ENCODE measurements at regions not wholly inside any gene's neighbourhood (a gene's known extent, or its start where the extent isn't known, plus 50 kb on each side); places are given as distances from the start of the nearest gene placed in this dataset.

- no peak for TF ChIP-seq CTCF (IDR thresholded peaks at IDR 0.05; ENCODE audit: control extremely low read depth, extremely low read depth)
- no peak overlapping the region for H3K9ac ChIP-seq (ENCODE audit: insufficient read depth in 1 of 2, low read length in 2 of 2)
- no peaks in the 10 kb centered on the region for H3K27me3 ChIP-seq (ENCODE audit: control insufficient read depth in 3 of 3, insufficient read depth in 3 of 3, low read length in 2 of 3)
- H3K27ac ChIP-seq (ENCODE audit: low read depth in 1 of 2, low read length in 1 of 2) = no peak overlapping the region
- H3K36me3 ChIP-seq (ENCODE audit: control insufficient read depth in 4 of 4, insufficient read depth in 4 of 4, low read length in 4 of 4) = no peaks in the 10 kb centered on the region
- WGBS, 2 donors = 92 to 95% methylated on average over 1 of the region's 1 CpG
- H3K4me1 ChIP-seq (ENCODE audit: control insufficient read depth in 5 of 5, insufficient read depth in 5 of 5, low read length in 5 of 5) = no peaks in the 10 kb centered on the region
- peaks cover 0 to 4% (median 0%) of the 10 kb centered on the region in 4 donors for H3K9me3 ChIP-seq (ENCODE audit: control insufficient read depth in 4 of 4, insufficient read depth in 3 of 4, low read length in 3 of 4)
- DNase-seq = no peak
- no peak overlapping the region for H3K4me3 ChIP-seq
- no peak for ATAC-seq (ENCODE audit: insufficient read depth, low FRiP score)
Measured at GRCh38 chr7:41590986-41591385, 111.9 kb downstream of the INHBA start.

GRCh38 chr7:41588341-41588740 lies 114.5 kb downstream of the INHBA start:
- TF ChIP-seq CTCF (IDR thresholded peaks at IDR 0.05; ENCODE audit: control extremely low read depth, extremely low read depth) = no peak
- Histone ChIP-seq H3K27me3 (ENCODE audit: control insufficient read depth in 3 of 3, insufficient read depth in 3 of 3, low read length in 2 of 3) (no peaks in the 10 kb centered on the region), H3K36me3 (ENCODE audit: control insufficient read depth in 4 of 4, insufficient read depth in 4 of 4, low read length in 4 of 4) (no peaks in the 10 kb centered on the region), H3K4me1 (ENCODE audit: control insufficient read depth in 5 of 5, insufficient read depth in 5 of 5, low read length in 5 of 5) (no peaks in the 10 kb centered on the region), H3K4me3 (no peak overlapping the region), H3K27ac (ENCODE audit: low read depth in 1 of 2, low read length in 1 of 2) (no peak overlapping the region), H3K9me3 (ENCODE audit: control insufficient read depth in 4 of 4, insufficient read depth in 3 of 4, low read length in 3 of 4) (no peaks in the 10 kb centered on the region), H3K9ac (ENCODE audit: insufficient read depth in 1 of 2, low read length in 2 of 2) (no peak overlapping the region)
- ATAC-seq (ENCODE audit: insufficient read depth, low FRiP score) (no peak), DNase-seq (no peak)
- 41 to 49% methylated on average over 5 of the region's 5 CpGs for WGBS, 2 donors

- H3K4me1 ChIP-seq (ENCODE audit: control insufficient read depth in 5 of 5, insufficient read depth in 5 of 5, low read length in 5 of 5) = no peaks in the 10 kb centered on the region
- H3K9me3 ChIP-seq (ENCODE audit: control insufficient read depth in 4 of 4, insufficient read depth in 3 of 4, low read length in 3 of 4) = no peaks in the 10 kb centered on the region
- ATAC-seq (ENCODE audit: insufficient read depth, low FRiP score) = no peak
- no peak overlapping the region for H3K9ac ChIP-seq (ENCODE audit: insufficient read depth in 1 of 2, low read length in 2 of 2)
- H3K27ac ChIP-seq (ENCODE audit: low read depth in 1 of 2, low read length in 1 of 2) = no peak overlapping the region
- H3K36me3 ChIP-seq (ENCODE audit: control insufficient read depth in 4 of 4, insufficient read depth in 4 of 4, low read length in 4 of 4) = no peaks in the 10 kb centered on the region
- WGBS, 2 donors = 60 to 64% methylated on average over 3 of the region's 3 CpGs
- TF ChIP-seq CTCF (IDR thresholded peaks at IDR 0.05; ENCODE audit: control extremely low read depth, extremely low read depth) = no peak
- DNase-seq = no peak
- H3K4me3 ChIP-seq = no peak overlapping the region
- no peaks in the 10 kb centered on the region for H3K27me3 ChIP-seq (ENCODE audit: control insufficient read depth in 3 of 3, insufficient read depth in 3 of 3, low read length in 2 of 3)
Measured at GRCh38 chr7:41586931-41587640, 115.8 kb downstream of the INHBA start.

GRCh38 chr7:41584746-41585145 lies 118.1 kb downstream of the INHBA start:
- no peak overlapping the region for H3K27ac ChIP-seq (ENCODE audit: low read depth in 1 of 2, low read length in 1 of 2)
- no peak for TF ChIP-seq CTCF (IDR thresholded peaks at IDR 0.05; ENCODE audit: control extremely low read depth, extremely low read depth)
- H3K4me3 ChIP-seq = no peak overlapping the region
- no peaks in the 10 kb centered on the region for H3K4me1 ChIP-seq (ENCODE audit: control insufficient read depth in 5 of 5, insufficient read depth in 5 of 5, low read length in 5 of 5)
- no peak for ATAC-seq (ENCODE audit: insufficient read depth, low FRiP score)
- no peaks in the 10 kb centered on the region for H3K36me3 ChIP-seq (ENCODE audit: control insufficient read depth in 4 of 4, insufficient read depth in 4 of 4, low read length in 4 of 4)
- DNase-seq = no peak
- H3K27me3 ChIP-seq (ENCODE audit: control insufficient read depth in 3 of 3, insufficient read depth in 3 of 3, low read length in 2 of 3) = no peaks in the 10 kb centered on the region
- H3K9me3 ChIP-seq (ENCODE audit: control insufficient read depth in 4 of 4, insufficient read depth in 3 of 4, low read length in 3 of 4) = no peaks in the 10 kb centered on the region
- no peak overlapping the region for H3K9ac ChIP-seq (ENCODE audit: insufficient read depth in 1 of 2, low read length in 2 of 2)
- 63 to 69% methylated on average over 5 of the region's 5 CpGs for WGBS, 2 donors
